Sigmoid colon (tissue), 6 donors: ENCODE measurements at regions not wholly inside any gene's neighbourhood (a gene's known extent, or its start where the extent isn't known, plus 50 kb on each side); places are given as distances from the start of the nearest gene placed in this dataset.

Experiments
- DNase-seq: peaks from one replicate; pipeline ENCODE4 v3.0.0-alpha.2; 2019
- H3K27ac ChIP-seq, 4 donors: fragments of 200-600 bp; sonication (generic); one replicate each; pipeline ENCODE4 v1.5.1; 2016 to 2019; ENCODE audit warnings: mild to moderate bottlenecking in 1 of 4
- H3K27me3 ChIP-seq, 3 donors: fragments of 200-600 bp; sonication (generic); one replicate each; pipeline ENCODE4 v1.5.1; 2019; ENCODE audit warnings: mild to moderate bottlenecking in 1 of 3
- H3K36me3 ChIP-seq, 4 donors: fragments of 200-600 bp; sonication (generic); one replicate each; pipeline ENCODE4 v1.5.1; 2016 to 2019
- H3K4me1 ChIP-seq, 4 donors: fragments of 200-600 bp; sonication (generic); one replicate each; pipeline ENCODE4 v1.5.1; 2017 to 2019
- H3K4me3 ChIP-seq, 4 donors: fragments of 200-600 bp; sonication (generic); one replicate each; pipeline ENCODE4 v1.5.1; 2017 to 2019; ENCODE audit warnings: mild to moderate bottlenecking in 2 of 4, moderate library complexity in 1 of 4
- H3K9me3 ChIP-seq, 4 donors: fragments of 200-600 bp in 3 of 4; sonication (generic) in 3 of 4; one replicate each; pipeline versions ENCODE4 v1.5.1 to v1.6.1; 2013 to 2019
- EP300 ChIP-seq, 4 donors: sonication (generic); formaldehyde crosslinking; IDR thresholded peaks; one replicate each; pipeline ENCODE4 v1.6.1; 2017; ENCODE audit warnings: antibody characterized with exemption in 4 of 4
- POLR2A ChIP-seq, 2 donors: fragments of 450-650 bp; IDR thresholded peaks; one replicate each; pipeline ENCODE4 v1.6.1; 2016; ENCODE audit warnings: antibody characterized with exemption in 2 of 2, mild to moderate bottlenecking in 2 of 2, moderate library complexity in 2 of 2
- POLR2AphosphoS5 ChIP-seq, 4 donors: sonication (generic); formaldehyde crosslinking; IDR thresholded peaks; one replicate each; pipeline ENCODE4 v1.6.1; 2017; ENCODE audit warnings: antibody characterized with exemption in 4 of 4
- WGBS, 2 donors: extraction: QIAGEN DNeasy Blood & Tissue Kit; methylation state at CpG; one replicate each; pipeline ENCODE4 v1.1.7; 2013; 5-methylcytosine and 5-hydroxymethylcytosine counted together
- intact Hi-C: fragments of 100-400 bp; cut with DNase I; formaldehyde crosslinking; loops from one replicate; pipeline ENCODE4 v1.15.1; 2023
- TF ChIP-seq, protein P1 (sequence below), 4 experiments: fragments of 450-650 bp in 3 of 4; fragments of 200-600 bp in 1 of 4; IDR thresholded peaks; one replicate each; pipeline ENCODE4 v1.5.1; 2016 to 2019; ENCODE audit warnings: antibody characterized with exemption in 4 of 4, mild to moderate bottlenecking in 3 of 4, moderate library complexity in 2 of 4
- donor health status: healthy with polysubstance abuse.
- donor health status: healthy.

DNA sequence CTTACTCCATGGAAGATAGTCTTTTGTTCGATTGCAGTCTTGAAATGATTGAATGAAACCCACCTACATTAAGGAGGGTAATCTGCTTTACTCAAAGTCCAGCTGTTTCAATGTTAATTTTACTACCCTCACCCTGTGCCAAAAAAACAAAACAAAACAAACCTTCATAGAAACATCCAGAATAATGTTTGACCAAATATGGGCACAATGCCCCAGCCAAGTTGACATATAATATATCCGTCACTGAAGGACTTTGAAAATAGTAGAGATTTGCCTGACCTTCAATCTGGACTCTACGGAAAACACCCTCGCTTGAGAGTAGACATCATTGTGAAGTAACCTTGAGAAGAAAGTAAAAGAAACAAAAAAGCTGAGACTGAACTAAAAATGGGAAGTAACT lies 550.5 kb upstream of the SMIM31 start:
- TF ChIP-seq, protein P1, sequence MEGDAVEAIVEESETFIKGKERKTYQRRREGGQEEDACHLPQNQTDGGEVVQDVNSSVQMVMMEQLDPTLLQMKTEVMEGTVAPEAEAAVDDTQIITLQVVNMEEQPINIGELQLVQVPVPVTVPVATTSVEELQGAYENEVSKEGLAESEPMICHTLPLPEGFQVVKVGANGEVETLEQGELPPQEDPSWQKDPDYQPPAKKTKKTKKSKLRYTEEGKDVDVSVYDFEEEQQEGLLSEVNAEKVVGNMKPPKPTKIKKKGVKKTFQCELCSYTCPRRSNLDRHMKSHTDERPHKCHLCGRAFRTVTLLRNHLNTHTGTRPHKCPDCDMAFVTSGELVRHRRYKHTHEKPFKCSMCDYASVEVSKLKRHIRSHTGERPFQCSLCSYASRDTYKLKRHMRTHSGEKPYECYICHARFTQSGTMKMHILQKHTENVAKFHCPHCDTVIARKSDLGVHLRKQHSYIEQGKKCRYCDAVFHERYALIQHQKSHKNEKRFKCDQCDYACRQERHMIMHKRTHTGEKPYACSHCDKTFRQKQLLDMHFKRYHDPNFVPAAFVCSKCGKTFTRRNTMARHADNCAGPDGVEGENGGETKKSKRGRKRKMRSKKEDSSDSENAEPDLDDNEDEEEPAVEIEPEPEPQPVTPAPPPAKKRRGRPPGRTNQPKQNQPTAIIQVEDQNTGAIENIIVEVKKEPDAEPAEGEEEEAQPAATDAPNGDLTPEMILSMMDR (IDR thresholded peaks at IDR 0.05): no peak
- TF ChIP-seq POLR2A (IDR thresholded peaks at IDR 0.05) (no peak), EP300 (IDR thresholded peaks at IDR 0.05) (no peak), POLR2AphosphoS5 (IDR thresholded peaks at IDR 0.05) (no peak)
- intact Hi-C loops: no loop called here
- Histone ChIP-seq H3K27ac (no peak overlapping the region), H3K36me3 (no peaks in the 10 kb centered on the region), H3K4me1 (no peaks in the 10 kb centered on the region), H3K27me3 (no peaks in the 10 kb centered on the region), H3K4me3 (no peak overlapping the region), H3K9me3 (no peaks in the 10 kb centered on the region)
- DNase-seq: no peak
- 67 to 78% methylated on average over 4 of the region's 4 CpGs for WGBS, 2 donors

DNA sequence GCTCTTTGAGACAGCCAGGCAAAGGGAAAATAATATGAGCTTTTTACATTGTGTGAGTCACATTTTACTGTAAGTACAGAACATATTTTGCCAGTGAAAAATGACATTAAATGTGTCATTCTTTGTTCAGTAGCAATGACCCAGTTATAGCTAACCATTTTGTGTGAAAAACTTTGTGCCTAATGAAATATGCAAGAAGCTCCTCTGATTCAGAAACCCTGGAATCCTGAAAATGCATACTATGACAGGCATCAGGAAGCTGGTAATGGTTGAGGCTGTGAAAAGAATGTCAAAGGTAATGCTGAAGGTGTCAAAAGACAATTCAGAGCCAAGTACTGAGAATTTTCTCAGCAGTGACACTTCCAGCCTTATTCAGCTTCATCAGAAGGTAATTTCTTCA lies 549.5 kb upstream of the SMIM31 start:
- H3K4me1 ChIP-seq: no peaks in the 10 kb centered on the region
- no peak overlapping the region for H3K4me3 ChIP-seq
- DNase-seq: no peak
- TF ChIP-seq EP300 (IDR thresholded peaks at IDR 0.05) (no peak), POLR2AphosphoS5 (IDR thresholded peaks at IDR 0.05) (no peak), POLR2A (IDR thresholded peaks at IDR 0.05) (no peak)
- TF ChIP-seq, protein P1 (IDR thresholded peaks at IDR 0.05): no peak
- H3K27ac ChIP-seq: no peak overlapping the region
- no peaks in the 10 kb centered on the region for H3K9me3 ChIP-seq
- no peaks in the 10 kb centered on the region for H3K27me3 ChIP-seq
- intact Hi-C loops: no loop called here
- H3K36me3 ChIP-seq: no peaks in the 10 kb centered on the region

DNA sequence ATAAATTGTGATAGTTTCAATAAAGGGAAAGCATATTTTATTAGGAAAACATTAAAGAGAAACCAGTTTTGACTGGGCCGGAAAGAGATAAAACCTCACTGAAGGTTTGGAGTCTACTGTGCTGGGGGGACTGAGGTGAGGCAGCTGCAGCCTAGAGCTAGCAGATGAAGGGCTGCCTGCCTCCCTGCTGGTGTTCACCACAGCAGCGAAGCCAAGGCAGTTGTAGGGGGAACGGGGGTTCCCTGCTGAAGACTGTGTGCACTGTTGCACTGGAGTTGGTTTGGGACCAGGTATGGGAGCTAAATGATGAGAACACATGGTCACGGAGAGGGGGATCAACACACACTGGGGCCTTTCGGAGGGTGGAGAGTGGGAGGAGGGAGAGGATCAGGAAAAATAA lies 546.5 kb upstream of the SMIM31 start:
- H3K9me3 ChIP-seq: no peaks in the 10 kb centered on the region
- no peak for DNase-seq
- TF ChIP-seq, protein P1 (IDR thresholded peaks at IDR 0.05): no peak
- no peak for TF ChIP-seq POLR2A (IDR thresholded peaks at IDR 0.05)
- no peak for TF ChIP-seq EP300 (IDR thresholded peaks at IDR 0.05)
- no peak for TF ChIP-seq POLR2AphosphoS5 (IDR thresholded peaks at IDR 0.05)
- no peak overlapping the region for H3K4me3 ChIP-seq
- no peaks in the 10 kb centered on the region for H3K36me3 ChIP-seq
- 76 to 81% methylated on average over 5 of the region's 5 CpGs for WGBS, 2 donors
- no peaks in the 10 kb centered on the region for H3K4me1 ChIP-seq
- intact Hi-C loops: no loop called here
- no peak overlapping the region for H3K27ac ChIP-seq
- H3K27me3 ChIP-seq: no peaks in the 10 kb centered on the region

GRCh38 chr4:164210377-164210776 lies 543.6 kb upstream of the SMIM31 start:
- H3K27ac ChIP-seq: no peak overlapping the region
- no peak overlapping the region for H3K4me3 ChIP-seq
- H3K4me1 ChIP-seq: no peaks in the 10 kb centered on the region
- H3K9me3 ChIP-seq: no peaks in the 10 kb centered on the region
- intact Hi-C loops: no loop called here
- WGBS, 2 donors: 56 to 57% methylated on average over 1 of the region's 1 CpG
- no peak for DNase-seq
- TF ChIP-seq POLR2AphosphoS5 (IDR thresholded peaks at IDR 0.05) (no peak), EP300 (IDR thresholded peaks at IDR 0.05) (no peak), POLR2A (IDR thresholded peaks at IDR 0.05) (no peak)
- TF ChIP-seq, protein P1 (IDR thresholded peaks at IDR 0.05): no peak
- no peaks in the 10 kb centered on the region for H3K36me3 ChIP-seq
- no peaks in the 10 kb centered on the region for H3K27me3 ChIP-seq

DNA sequence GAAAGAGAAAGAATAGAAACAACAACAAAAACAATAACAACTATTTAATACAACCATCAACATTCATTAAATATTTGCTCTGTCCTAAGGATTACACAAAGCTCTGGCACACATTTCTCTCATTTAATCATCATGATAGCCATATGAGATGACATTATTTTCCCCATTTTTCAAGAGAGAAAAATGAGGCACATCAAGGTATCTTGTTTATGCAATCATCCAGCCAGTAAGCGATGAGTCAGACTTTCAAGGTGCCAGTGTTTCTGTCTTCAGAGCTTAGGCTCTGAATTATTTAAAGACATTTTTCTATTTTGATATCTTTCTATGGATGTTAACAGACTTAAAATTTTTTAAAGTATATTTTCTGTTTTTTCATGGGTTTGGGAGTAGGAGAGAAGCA lies 541.8 kb upstream of the SMIM31 start:
- DNase-seq: no peak
- no peak overlapping the region for H3K4me3 ChIP-seq
- H3K36me3 ChIP-seq: no peaks in the 10 kb centered on the region
- no peak overlapping the region for H3K27ac ChIP-seq
- TF ChIP-seq POLR2AphosphoS5 (IDR thresholded peaks at IDR 0.05) (no peak), EP300 (IDR thresholded peaks at IDR 0.05) (no peak), POLR2A (IDR thresholded peaks at IDR 0.05) (no peak)
- TF ChIP-seq, protein P1 (IDR thresholded peaks at IDR 0.05): no peak
- H3K9me3 ChIP-seq: no peaks in the 10 kb centered on the region
- intact Hi-C loops: no loop called here
- WGBS, 2 donors: 91 to 96% methylated on average over 1 of the region's 1 CpG
- H3K4me1 ChIP-seq: no peaks in the 10 kb centered on the region
- H3K27me3 ChIP-seq: no peaks in the 10 kb centered on the region
